SW 1271 (cell line): ENCODE measurements at regions not wholly inside any gene's neighbourhood (a gene's known extent, or its start where the extent isn't known, plus 50 kb on each side); places are given as distances from the start of the nearest gene placed in this dataset.
"Not testable (repeated sequence)": the region's sequence is repeated elsewhere in the genome, so short reads cannot be mapped to it uniquely, and the experiment has no call there.

ENCODE experiments used
- DNase-seq, 2 experiments: peaks; one replicate each; lab custom pipeline; 2025; lab: John Stamatoyannopoulos, UW

DNA sequence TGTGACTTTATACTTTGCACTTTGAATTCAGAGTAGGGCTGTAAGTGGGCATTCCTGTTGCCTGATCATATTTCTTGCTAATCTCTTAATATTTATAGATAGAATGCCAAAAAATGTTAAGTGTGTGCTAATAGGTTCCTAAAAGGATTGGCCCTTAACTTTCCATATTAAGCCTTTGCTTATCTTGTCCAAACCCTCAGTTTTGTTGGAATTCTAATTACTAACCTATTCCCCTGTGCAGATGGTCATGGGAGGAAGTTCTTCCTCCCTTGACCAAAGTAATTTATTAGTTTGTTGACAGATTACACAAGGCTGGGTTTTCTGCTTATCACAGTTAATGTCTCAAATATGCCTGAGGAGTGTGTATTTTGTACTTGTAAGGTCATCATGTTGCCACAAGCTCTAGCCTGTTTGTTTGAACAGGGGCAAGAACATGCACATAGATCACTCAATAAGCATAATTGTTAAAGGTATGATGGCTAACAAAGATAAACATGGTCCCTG lies 541.1 kb upstream of the SPRY2 start:
- DNase-seq: no peak

DNA sequence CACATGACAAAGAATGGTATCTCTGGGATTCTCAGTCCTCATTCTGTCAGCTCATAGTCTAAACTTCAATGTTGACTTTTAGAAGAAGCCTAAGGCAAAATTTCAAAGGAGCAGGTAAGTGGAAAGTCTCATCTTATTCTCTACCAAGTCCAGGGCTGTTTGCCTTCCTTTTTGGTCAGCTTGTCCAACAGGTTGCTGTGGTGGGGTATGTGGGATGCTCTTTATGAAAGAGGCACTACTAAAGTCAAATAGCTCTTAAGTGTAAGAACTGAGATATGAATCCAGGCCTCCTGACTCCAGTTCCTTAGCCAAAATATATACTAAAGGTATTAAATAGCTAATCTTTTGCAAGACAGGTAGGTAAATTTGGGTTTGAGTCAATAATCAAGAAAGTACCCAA lies 540.6 kb upstream of the SPRY2 start:
- DNase-seq: no peak

DNA sequence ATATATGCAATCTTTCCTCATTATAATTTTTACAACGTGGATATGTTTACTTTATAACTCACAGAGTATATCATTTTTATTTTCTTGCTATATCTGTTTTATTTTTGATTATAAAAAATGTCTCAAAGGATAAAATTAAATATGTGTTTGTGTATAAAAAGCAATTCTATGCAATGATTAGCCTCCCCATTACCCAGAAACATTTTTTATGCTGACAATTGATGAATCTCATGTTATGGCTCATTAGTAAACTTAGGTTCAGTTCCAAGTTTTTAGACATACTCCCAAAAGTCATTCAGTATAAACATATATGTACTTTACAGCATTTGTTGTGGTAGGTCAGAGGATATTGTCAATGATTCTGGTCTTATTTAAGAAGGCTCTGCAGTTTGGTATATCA lies 540.1 kb upstream of the SPRY2 start:
- no peak for DNase-seq

DNA sequence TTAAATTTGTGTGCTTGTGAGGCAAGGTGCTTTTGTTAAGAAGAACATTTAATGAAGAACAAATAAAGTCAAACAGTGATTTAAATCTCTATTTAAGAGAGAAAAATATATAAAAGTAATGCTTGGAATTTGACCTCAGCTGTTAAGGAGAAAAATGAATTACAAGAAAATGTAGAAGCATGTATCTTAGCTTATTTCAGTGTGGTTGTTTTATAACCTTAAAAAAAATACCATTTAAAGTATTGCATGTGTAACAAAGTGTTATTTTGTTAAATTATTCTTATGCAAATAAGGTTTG lies 537.0 kb upstream of the SPRY2 start:
- DNase-seq: no peak

DNA sequence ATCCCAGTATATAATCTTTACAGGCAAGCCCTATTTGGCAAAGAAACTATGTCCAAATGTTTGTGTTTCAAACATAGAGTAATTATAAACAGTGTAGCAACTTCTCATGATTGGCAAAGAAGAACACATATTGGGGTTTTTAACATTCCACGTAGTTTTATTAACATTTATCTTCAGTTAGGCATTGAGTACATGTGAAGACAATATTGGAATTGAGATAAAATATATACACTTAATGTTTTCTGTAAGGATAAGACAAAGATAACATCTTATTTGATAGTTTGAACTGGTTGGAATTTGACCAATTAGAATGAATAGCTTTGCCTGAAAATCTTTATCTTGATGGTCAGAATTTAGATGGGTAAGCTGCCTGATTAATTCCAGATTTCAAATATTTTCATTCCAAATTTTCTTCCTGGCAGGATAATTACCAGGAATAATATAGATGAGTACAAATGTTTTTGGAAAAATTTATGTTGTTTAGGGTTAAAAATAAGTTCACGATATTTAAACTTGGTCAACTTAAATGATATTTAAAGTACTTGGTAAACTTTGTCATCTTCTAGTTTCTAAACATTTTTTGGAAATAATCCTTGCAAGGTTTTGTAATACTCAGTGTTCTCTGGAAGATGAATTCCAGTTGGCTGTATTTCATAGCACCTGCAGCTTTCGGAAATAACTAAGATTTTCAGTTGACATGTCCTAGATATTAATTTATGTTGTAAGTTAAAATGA lies 536.5 kb upstream of the SPRY2 start:
- DNase-seq: no peak

GRCh38 chr13:80873589-80873988 lies 532.7 kb upstream of the SPRY2 start:
- DNase-seq: no peak

GRCh38 chr13:80871971-80872370 lies 531.0 kb upstream of the SPRY2 start:
- not testable (repeated sequence) for DNase-seq

DNA sequence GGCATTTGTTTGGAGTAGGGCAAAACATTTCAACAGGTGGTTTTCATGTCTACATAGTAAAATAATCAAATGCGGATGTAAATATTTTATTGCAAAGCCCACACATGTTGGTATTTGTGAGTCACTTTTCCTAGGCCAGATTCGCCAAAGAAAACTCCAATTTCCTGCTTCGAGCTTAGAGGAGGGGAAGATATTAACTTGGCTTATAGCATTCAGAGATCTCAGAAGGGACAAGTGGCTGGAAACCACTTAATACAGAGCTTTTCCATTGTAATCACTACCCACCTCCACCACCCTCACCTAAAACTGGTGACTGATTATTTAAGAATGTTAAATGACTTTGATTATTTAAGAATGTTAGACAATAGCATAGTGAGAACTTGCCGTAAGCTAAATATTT lies 530.6 kb upstream of the SPRY2 start:
- DNase-seq: no peak

GRCh38 chr13:80870186-80870585 lies 529.3 kb upstream of the SPRY2 start:
- no peak for DNase-seq

- DNase-seq: no peak
Measured at GRCh38 chr13:80866921-80867320, 526.0 kb upstream of the SPRY2 start.

GRCh38 chr13:80865329-80865728 lies 524.4 kb upstream of the SPRY2 start:
- no peak for DNase-seq

- DNase-seq: no peak
Measured at GRCh38 chr13:80862456-80862855, 521.5 kb upstream of the SPRY2 start.

- no peak for DNase-seq
Measured at GRCh38 chr13:80860845-80861244, 519.9 kb upstream of the SPRY2 start.

DNA sequence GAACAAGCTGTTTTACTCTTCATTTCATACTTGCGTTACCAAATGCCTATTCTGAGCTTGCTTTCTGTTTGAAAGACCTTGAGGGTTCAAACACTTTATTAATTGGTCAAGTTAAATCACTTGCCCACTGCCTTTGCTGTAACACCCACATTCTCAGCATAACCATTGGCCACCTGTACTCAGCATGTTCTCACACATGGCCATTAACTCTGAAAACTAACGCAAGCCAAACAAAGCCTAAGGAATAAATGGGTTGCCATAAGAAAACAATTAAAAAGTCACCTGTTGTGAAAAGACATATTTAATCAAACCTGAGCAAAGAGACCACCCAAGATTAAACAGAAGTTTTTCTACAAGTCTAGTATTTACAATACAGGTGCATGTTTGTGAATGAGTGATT lies 517.2 kb upstream of the SPRY2 start:
- DNase-seq: no peak

GRCh38 chr13:80857321-80857720 lies 516.4 kb upstream of the SPRY2 start:
- DNase-seq: no peak

GRCh38 chr13:80850771-80851170 lies 509.8 kb upstream of the SPRY2 start:
- DNase-seq: no peak

GRCh38 chr13:80844164-80844563 lies 503.2 kb upstream of the SPRY2 start:
- no peak for DNase-seq

DNA sequence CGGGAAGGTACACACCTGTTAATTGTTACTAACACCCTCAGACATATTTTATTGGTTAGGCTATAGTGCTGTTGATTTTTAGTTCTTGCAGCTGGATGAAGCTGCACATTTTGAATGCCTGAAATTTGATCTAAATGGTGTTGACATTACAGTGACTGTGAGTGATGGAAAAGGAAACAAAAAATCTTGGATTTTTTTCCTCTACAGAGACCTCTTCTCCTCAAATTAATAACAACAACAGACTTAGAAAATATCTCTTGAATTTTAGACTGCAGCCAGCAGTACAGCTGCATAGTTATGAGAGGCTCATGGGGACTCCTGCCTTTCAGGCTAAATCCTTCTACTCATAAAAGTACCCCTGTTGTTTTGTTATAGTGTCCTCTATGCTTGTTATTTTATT lies 500.5 kb upstream of the SPRY2 start:
- DNase-seq: no peak

DNA sequence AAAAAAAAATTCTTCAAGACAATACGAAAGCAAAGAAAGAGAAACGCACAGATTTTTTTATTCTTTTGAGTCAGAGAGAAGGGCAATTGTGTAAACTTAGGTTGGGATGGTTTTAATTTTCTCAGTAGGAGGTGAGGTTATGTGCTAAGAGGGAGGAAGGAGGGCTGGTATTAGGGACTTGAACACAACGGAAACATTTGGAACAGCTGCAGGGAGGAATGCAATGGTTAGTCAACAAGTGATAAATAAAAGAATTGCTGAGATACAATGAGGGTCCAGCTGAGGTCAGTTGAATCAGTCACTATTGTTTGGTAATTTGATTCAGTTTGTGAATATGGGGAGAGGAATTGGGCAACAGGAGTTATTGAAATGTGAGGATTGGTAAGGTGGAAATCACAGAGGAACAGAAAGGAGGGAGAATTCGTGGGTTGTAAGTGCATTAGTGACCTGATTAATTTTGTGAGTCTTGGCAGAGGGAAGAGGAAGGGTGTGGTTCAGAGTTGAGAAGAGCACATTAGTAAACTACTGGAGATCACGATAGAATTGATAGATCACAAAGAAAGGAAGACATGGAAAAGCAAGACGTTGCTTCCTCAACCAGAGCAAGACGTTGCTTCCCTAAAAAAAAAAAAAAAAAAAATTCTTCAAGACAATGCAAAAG lies 499.5 kb upstream of the SPRY2 start:
- no peak for DNase-seq

DNA sequence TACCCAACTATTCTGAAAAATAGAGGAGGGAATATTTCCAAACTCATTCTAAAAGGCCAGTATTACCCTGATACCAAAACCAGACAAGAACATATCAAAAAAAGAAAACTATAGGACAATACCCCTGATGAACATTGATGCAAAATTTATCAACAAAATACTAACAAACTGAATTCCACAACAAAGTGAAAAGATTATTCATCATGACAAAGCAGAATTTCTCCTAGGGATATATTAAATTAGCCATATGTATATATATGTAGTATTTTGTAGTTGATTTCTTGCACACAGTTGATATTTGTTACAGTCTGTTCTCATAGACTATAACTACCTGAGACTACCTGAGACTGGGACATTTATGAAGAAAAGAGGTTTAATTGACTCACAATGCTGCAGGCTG lies 495.0 kb upstream of the SPRY2 start:
- DNase-seq: no peak

GRCh38 chr13:80830431-80830830 lies 489.5 kb upstream of the SPRY2 start:
- no peak for DNase-seq

DNA sequence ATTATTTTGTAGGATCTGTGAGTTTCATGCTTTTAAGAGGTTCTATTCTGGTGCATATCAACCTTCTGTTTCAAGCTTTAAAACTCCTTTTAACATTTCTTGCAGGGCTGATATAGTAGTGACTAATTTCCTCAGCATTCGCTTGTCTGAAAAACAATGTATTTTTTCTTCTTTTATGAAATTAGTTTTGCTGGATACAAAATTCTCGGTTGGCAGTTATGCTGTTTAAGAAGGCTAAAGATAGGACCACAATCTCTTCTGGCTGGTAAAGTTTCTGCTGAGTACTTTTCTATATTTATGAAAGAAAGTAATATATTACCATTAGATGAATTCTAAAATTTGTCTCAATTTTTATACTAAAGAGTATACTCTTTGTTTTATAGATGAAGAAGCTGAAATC lies 487.8 kb upstream of the SPRY2 start:
- no peak for DNase-seq

GRCh38 chr13:80825276-80825675 lies 484.4 kb upstream of the SPRY2 start:
- no peak for DNase-seq

DNA sequence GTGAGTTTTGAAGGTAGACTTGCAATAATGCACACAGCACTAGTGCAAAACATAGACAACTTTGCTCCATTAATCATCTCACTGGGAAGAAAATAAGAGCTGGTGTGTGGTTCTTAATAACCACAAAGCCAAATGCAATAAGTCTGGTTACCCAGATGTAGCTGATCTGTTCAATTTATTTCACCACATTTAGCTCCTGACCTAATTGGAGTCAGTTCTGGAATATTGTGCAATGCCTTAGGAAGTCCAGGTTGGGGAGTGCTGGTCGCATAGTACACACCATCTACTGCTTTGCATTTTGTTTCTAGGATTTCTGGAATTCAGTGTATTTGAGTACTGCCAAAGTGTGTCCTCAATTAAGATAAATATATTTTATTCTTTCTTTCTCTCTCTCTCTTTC lies 483.3 kb upstream of the SPRY2 start:
- no peak for DNase-seq
